Thyroid gland (tissue), 4 donors: ENCODE measurements at regions not wholly inside any gene's neighbourhood (a gene's known extent, or its start where the extent isn't known, plus 50 kb on each side); places are given as distances from the start of the nearest gene placed in this dataset.

Source experiments
- DNase-seq, 2 donors: peaks; one replicate each; pipeline ENCODE4 v3.0.0-alpha.2; 2019
- H3K27ac ChIP-seq, 3 donors: fragments of 200-600 bp; sonication (generic); 1 replicate in 2 of 3; 2 replicates in 1 of 3; pipeline ENCODE4 v1.5.1; 2016 to 2019; ENCODE audit warnings: mild to moderate bottlenecking in 1 of 3, moderate library complexity in 1 of 3
- H3K27me3 ChIP-seq: fragments of 200-600 bp; sonication (generic); one replicate; pipeline ENCODE4 v1.5.1; 2019
- H3K36me3 ChIP-seq, 2 donors: fragments of 200-600 bp; sonication (generic); one replicate each; pipeline ENCODE4 v1.5.1; 2016 to 2019
- H3K4me1 ChIP-seq, 2 donors: fragments of 200-600 bp; sonication (generic); one replicate each; pipeline ENCODE4 v1.5.1; 2017 to 2019
- H3K4me3 ChIP-seq, 3 donors: fragments of 200-600 bp; sonication (generic); replicated peaks in 1 of 3; 1 replicate in 2 of 3; 2 replicates in 1 of 3; pipeline ENCODE4 v1.5.1; 2016; ENCODE audit warnings: mild to moderate bottlenecking in 1 of 3
- H3K9me3 ChIP-seq: fragments of 200-600 bp; sonication (generic); one replicate; pipeline ENCODE4 v1.5.1; 2017
- POLR2A ChIP-seq, 2 donors: fragments of 450-650 bp; IDR thresholded peaks; one replicate each; pipeline ENCODE4 v1.6.1; 2017; ENCODE audit warnings: antibody characterized with exemption in 2 of 2, mild to moderate bottlenecking in 2 of 2, moderate library complexity in 1 of 2
- WGBS, 2 donors: methylation state at CpG; one replicate each; pipeline ENCODE4 v1.1.5; 2017; 5-methylcytosine and 5-hydroxymethylcytosine counted together
- intact Hi-C: fragments of 100-400 bp; cut with DNase I; formaldehyde crosslinking; loops from one replicate; pipeline ENCODE4 v1.15.1; 2023
- TF ChIP-seq, protein P1 (sequence below), 6 experiments: fragments of 200-600 bp in 3 of 6; fragments of 450-650 bp in 3 of 6; sonication (generic) in 3 of 6; IDR thresholded peaks; one replicate each; pipeline ENCODE4 v1.5.1; 2016 to 2019; ENCODE audit warnings: antibody characterized with exemption in 6 of 6, mild to moderate bottlenecking in 2 of 6, inconsistent platforms in 1 of 6, moderate library complexity in 1 of 6

DNA sequence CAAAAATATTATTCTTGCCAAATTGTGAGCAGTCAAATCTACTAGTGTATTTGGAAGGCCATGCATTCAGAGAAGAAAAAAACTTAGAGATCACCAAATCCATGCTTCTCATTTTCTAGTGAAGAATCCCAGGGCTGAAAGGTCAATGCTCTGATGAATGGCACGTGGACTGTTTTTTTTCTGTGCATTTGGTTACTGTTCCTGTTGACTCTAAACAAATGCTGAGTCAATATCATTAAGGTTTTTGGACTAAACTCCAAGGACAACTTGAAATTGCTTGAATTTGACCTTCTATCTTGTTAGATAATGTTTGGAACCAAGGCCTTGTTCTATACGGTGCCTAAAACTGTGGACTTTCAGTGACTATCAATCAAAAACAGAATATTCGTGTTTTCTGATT is 142.2 kb downstream of the OSTF1 start:
- intact Hi-C loops: no loop called here
- DNase-seq: no peak
- H3K27ac ChIP-seq: peak overlapping the region; percentile 85 to 91 (median 86)
- WGBS, 2 donors: 51 to 64% methylated on average over 3 of the region's 3 CpGs
- peaks cover 28 to 39% of the 10 kb centered on the region in 2 donors for H3K4me1 ChIP-seq
- H3K4me3 ChIP-seq: no peak overlapping the region
- no peak for TF ChIP-seq POLR2A (IDR thresholded peaks at IDR 0.05)
- TF ChIP-seq, protein P1, sequence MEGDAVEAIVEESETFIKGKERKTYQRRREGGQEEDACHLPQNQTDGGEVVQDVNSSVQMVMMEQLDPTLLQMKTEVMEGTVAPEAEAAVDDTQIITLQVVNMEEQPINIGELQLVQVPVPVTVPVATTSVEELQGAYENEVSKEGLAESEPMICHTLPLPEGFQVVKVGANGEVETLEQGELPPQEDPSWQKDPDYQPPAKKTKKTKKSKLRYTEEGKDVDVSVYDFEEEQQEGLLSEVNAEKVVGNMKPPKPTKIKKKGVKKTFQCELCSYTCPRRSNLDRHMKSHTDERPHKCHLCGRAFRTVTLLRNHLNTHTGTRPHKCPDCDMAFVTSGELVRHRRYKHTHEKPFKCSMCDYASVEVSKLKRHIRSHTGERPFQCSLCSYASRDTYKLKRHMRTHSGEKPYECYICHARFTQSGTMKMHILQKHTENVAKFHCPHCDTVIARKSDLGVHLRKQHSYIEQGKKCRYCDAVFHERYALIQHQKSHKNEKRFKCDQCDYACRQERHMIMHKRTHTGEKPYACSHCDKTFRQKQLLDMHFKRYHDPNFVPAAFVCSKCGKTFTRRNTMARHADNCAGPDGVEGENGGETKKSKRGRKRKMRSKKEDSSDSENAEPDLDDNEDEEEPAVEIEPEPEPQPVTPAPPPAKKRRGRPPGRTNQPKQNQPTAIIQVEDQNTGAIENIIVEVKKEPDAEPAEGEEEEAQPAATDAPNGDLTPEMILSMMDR (IDR thresholded peaks at IDR 0.05): no peak
- H3K27me3 ChIP-seq: no peaks in the 10 kb centered on the region
- no peaks in the 10 kb centered on the region for H3K9me3 ChIP-seq
- H3K36me3 ChIP-seq: no peaks in the 10 kb centered on the region

DNA sequence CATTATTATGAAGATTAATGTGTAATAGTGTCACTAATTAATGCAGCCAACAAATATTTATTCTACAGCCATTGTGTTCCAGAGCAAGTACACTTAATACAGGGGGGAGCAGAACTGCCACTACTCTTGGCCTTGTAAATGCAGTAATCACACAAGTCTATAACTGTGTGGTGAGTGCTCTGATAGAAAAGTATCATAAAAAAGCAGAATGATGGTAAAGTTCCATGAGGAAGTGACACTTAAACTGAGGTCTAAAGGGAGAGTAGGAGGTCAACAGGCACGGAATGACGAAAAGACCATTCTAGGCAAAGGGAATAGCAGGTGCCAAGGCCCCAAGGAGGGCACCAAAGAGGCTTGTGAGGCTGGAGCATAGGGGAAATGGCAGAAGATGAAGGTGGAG is 142.9 kb downstream of the OSTF1 start:
- H3K27me3 ChIP-seq: no peaks in the 10 kb centered on the region
- no peak overlapping the region for H3K4me3 ChIP-seq
- peak overlapping the region; percentile 85 to 91 (median 86) for H3K27ac ChIP-seq
- peaks cover 28 to 39% of the 10 kb centered on the region in 2 donors for H3K4me1 ChIP-seq
- no peak for DNase-seq
- no peaks in the 10 kb centered on the region for H3K9me3 ChIP-seq
- no peaks in the 10 kb centered on the region for H3K36me3 ChIP-seq
- no peak for TF ChIP-seq POLR2A (IDR thresholded peaks at IDR 0.05)
- TF ChIP-seq, protein P1 (IDR thresholded peaks at IDR 0.05): no peak
- intact Hi-C loops: no loop called here
- WGBS, 2 donors: 94 to 95% methylated on average over 2 of the region's 2 CpGs

DNA sequence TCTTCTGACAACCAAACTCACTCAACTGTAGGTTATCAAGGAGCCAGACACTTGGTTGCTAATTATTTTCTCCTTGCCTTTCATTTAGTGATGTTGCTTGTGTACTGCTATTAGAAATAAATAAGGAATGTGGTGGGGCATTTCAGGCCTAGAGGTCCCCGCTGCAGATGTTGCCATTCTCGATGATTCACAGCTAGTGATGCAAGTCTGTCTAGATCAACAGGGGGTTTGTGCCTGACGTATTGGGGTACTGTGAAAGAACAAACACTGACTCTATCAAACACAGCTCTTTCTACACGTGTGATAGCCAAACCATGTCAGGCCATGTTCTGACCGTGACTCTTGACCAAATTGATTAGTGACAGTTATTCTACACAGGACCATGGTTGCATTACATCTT is 144.7 kb downstream of the OSTF1 start:
- intact Hi-C loops: no loop called here
- peaks cover 28 to 39% of the 10 kb centered on the region in 2 donors for H3K4me1 ChIP-seq
- H3K27ac ChIP-seq: no peak overlapping the region

DNA sequence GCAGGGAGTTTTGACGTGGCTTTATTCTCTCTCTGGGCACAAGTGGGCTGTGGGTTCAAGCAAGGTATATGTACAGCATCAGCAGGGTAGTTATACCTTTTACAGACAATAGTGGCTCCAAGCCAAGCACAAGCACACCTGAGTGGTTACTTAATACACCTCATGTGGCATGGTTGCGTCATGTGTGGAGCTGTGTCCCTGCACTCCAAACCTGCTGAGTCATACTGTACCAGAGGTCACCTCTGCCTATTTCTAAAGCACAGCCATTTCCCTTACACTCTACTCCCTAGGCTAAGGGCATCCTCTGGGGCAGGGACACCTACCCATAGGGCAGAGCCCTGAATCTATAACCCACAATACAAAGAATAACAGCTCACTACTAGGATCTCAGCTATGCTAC is 147.3 kb downstream of the OSTF1 start:
- DNase-seq: peak in 1 of 2 donors; percentile 18
- Histone ChIP-seq H3K4me1 (peaks cover 9 to 18% of the 10 kb centered on the region in 2 donors), H3K4me3 (no peak overlapping the region), H3K9me3 (no peaks in the 10 kb centered on the region), H3K27me3 (no peaks in the 10 kb centered on the region), H3K36me3 (no peaks in the 10 kb centered on the region), H3K27ac (no peak overlapping the region)
- 89 to 94% methylated on average over 2 of the region's 2 CpGs for WGBS, 2 donors
- TF ChIP-seq POLR2A (IDR thresholded peaks at IDR 0.05): no peak
- TF ChIP-seq, protein P1 (IDR thresholded peaks at IDR 0.05): no peak
- intact Hi-C loops: no loop called here

More for the DNA sequence above, 144.7 kb downstream of the OSTF1 start:
- no peak for DNase-seq
- WGBS, 2 donors: 92 to 96% methylated on average over 5 of the region's 5 CpGs
- no peaks in the 10 kb centered on the region for H3K9me3 ChIP-seq
- no peak for TF ChIP-seq POLR2A (IDR thresholded peaks at IDR 0.05)
- TF ChIP-seq, protein P1 (IDR thresholded peaks at IDR 0.05): no peak
- H3K27me3 ChIP-seq: no peaks in the 10 kb centered on the region
- no peak overlapping the region for H3K4me3 ChIP-seq
- H3K36me3 ChIP-seq: no peaks in the 10 kb centered on the region

DNA sequence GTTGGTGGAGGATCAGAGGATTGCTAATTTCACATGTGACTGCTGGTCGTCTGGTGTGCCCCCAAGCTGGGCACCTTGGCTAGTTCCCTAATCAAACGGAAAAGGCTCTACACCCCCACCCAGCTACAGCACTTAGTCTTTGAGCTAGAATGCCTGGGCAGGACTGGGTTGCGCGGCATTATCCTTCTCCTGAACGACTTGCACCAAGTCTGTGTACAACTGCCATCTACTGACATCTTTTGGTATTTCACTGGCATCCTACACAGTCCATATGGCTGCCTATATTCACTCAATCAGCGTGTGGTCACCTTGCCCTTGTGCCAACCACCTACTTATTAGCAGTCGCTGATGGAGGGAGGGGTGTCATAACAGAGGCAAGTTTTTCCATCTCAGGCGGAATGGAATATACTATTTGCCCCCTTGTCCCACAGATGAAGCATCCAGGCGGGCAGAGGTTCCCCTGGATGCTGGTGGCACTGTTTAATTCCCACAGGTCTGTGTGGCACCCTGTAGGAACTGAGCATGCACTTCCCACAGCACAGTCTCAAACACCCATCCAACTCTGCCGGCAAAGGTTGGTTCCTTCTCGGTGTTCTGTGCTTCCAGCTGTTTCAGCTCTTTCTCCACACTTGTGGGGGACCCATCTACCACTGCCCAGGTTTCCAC is 150.1 kb downstream of the OSTF1 start:
- Histone ChIP-seq H3K27ac (peak overlapping the region in 1 of 3 donors; percentile 22), H3K9me3 (no peaks in the 10 kb centered on the region), H3K27me3 (no peaks in the 10 kb centered on the region), H3K4me1 (no peaks in the 10 kb centered on the region), H3K4me3 (no peak overlapping the region), H3K36me3 (no peaks in the 10 kb centered on the region)
- intact Hi-C loops: no loop called here
- peak; percentile 46 to 63 for DNase-seq
- 47 to 61% methylated on average over 7 to 11 of the region's 11 CpGs for WGBS, 2 donors
- TF ChIP-seq, protein P1 (IDR thresholded peaks at IDR 0.05): peak in 4 of 6 experiments; percentile 51 to 91 (median 71)
- no peak for TF ChIP-seq POLR2A (IDR thresholded peaks at IDR 0.05)
